GM23338 (cell line): ENCODE measurements at regions not wholly inside any gene's neighbourhood (a gene's known extent, or its start where the extent isn't known, plus 50 kb on each side); places are given as distances from the start of the nearest gene placed in this dataset.

Experiments
- CTCF ChIP-seq, 2 experiments: fragments of 200-600 bp in 1 of 2; sonication (generic) in 1 of 2; conservative IDR thresholded peaks; 2 replicates each; pipeline versions ENCODE4 v1.5.1 to v1.6.1; 2016 to 2017; ENCODE audit warnings: antibody characterized with exemption in 2 of 2, low read depth in 2 of 2, mild to moderate bottlenecking in 2 of 2, moderate library complexity in 1 of 2
- EZH2 ChIP-seq: fragments of 200-600 bp; sonication (generic); IDR thresholded peaks from one replicate; pipeline ENCODE4 v1.8.0; 2017; ENCODE audit warnings: antibody characterized with exemption, mild to moderate bottlenecking, low read depth; ENCODE audit not compliant: unreplicated experiment
- EZH2phosphoT487 ChIP-seq: fragments of 200-600 bp; sonication (generic); IDR thresholded peaks from one replicate; pipeline ENCODE4 v1.8.1; 2018; ENCODE audit warnings: antibody characterized with exemption; ENCODE audit not compliant: unreplicated experiment
- JUNB ChIP-seq: IDR thresholded peaks from one replicate; pipeline ENCODE4 v1.6.1; 2016; ENCODE audit warnings: antibody characterized with exemption; ENCODE audit not compliant: unreplicated experiment
- POLR2AphosphoS5 ChIP-seq: IDR thresholded peaks from 2 replicates; pipeline ENCODE4 v1.6.1; 2016; ENCODE audit warnings: antibody characterized with exemption, low read depth
- ZNF114 ChIP-seq: fragments of 250-450 bp; sonication (Bioruptor Pico); IDR thresholded peaks from 2 replicates; pipeline ENCODE4 v1.5.0; 2020; ENCODE audit warnings: mild to moderate bottlenecking, moderate library complexity
- TF ChIP-seq, protein P1 (sequence below): IDR thresholded peaks from one replicate; pipeline ENCODE4 v1.6.1; 2018; ENCODE audit warnings: antibody characterized with exemption; ENCODE audit not compliant: unreplicated experiment

GRCh38 chr9:79116709-79117108, 455.1 kb upstream of the TLE4 start:
- TF ChIP-seq, protein P1, sequence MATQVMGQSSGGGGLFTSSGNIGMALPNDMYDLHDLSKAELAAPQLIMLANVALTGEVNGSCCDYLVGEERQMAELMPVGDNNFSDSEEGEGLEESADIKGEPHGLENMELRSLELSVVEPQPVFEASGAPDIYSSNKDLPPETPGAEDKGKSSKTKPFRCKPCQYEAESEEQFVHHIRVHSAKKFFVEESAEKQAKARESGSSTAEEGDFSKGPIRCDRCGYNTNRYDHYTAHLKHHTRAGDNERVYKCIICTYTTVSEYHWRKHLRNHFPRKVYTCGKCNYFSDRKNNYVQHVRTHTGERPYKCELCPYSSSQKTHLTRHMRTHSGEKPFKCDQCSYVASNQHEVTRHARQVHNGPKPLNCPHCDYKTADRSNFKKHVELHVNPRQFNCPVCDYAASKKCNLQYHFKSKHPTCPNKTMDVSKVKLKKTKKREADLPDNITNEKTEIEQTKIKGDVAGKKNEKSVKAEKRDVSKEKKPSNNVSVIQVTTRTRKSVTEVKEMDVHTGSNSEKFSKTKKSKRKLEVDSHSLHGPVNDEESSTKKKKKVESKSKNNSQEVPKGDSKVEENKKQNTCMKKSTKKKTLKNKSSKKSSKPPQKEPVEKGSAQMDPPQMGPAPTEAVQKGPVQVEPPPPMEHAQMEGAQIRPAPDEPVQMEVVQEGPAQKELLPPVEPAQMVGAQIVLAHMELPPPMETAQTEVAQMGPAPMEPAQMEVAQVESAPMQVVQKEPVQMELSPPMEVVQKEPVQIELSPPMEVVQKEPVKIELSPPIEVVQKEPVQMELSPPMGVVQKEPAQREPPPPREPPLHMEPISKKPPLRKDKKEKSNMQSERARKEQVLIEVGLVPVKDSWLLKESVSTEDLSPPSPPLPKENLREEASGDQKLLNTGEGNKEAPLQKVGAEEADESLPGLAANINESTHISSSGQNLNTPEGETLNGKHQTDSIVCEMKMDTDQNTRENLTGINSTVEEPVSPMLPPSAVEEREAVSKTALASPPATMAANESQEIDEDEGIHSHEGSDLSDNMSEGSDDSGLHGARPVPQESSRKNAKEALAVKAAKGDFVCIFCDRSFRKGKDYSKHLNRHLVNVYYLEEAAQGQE, result no peak
- no peak for TF ChIP-seq ZNF114 (CRISPR knock-in tag)
- no peak for TF ChIP-seq CTCF (conservative IDR thresholded peaks at IDR 0.05; ENCODE audit: low read depth in 2 of 2)
- TF ChIP-seq JUNB, result no peak
- TF ChIP-seq EZH2, result no peak
- TF ChIP-seq EZH2phosphoT487, result no peak
- no peak for TF ChIP-seq POLR2AphosphoS5
